ENCODE measurements at regions not wholly inside any gene's neighbourhood (a gene's known extent, or its start where the extent isn't known, plus 50 kb on each side); places are given as distances from the start of the nearest gene placed in this dataset.
"Not testable (repeated sequence)": the region's sequence is repeated elsewhere in the genome, so short reads cannot be mapped to it uniquely, and the experiment has no call there.

DNA sequence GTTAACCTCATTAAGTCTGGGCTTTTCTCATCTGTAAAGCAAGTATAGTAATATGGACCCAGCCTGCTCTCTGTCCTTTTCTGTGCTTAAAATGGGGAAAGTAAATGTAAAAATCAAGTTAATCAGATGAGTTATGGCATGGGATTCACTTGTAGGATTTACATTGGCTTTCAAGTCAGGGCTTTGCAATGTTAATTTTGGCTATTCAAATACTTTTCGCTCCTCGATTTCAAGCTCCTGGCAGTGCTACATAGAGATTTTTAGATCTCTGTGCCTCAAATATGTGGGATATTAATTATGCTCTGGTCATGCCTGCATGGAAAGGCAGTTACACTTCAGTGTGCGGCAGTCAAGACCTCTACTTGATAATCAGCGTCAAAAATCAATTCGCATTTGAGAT, 709.8 kb downstream of the LTN1 start:
- TF ChIP-seq, protein P1, sequence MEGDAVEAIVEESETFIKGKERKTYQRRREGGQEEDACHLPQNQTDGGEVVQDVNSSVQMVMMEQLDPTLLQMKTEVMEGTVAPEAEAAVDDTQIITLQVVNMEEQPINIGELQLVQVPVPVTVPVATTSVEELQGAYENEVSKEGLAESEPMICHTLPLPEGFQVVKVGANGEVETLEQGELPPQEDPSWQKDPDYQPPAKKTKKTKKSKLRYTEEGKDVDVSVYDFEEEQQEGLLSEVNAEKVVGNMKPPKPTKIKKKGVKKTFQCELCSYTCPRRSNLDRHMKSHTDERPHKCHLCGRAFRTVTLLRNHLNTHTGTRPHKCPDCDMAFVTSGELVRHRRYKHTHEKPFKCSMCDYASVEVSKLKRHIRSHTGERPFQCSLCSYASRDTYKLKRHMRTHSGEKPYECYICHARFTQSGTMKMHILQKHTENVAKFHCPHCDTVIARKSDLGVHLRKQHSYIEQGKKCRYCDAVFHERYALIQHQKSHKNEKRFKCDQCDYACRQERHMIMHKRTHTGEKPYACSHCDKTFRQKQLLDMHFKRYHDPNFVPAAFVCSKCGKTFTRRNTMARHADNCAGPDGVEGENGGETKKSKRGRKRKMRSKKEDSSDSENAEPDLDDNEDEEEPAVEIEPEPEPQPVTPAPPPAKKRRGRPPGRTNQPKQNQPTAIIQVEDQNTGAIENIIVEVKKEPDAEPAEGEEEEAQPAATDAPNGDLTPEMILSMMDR (IDR thresholded peaks at IDR 0.05) = no peak
- no peak for TF ChIP-seq POLR2A (IDR thresholded peaks at IDR 0.05)
- no peak for TF ChIP-seq POLR2AphosphoS5 (IDR thresholded peaks at IDR 0.05)
- TF ChIP-seq EP300 (IDR thresholded peaks at IDR 0.05; ENCODE audit: low read depth) = no peak
- Histone ChIP-seq H3K4me1 (no peaks in the 10 kb centered on the region), H3K27me3 (no peaks in the 10 kb centered on the region), H3K9me3 (no peaks in the 10 kb centered on the region), H3K36me3 (no peaks in the 10 kb centered on the region), H3K27ac (no peak overlapping the region), H3K4me3 (no peak overlapping the region)
- in situ Hi-C loops (cut with MboI; ENCODE audit: low pct_ligation_motif_present in 1 of 4, low pct_unique_long_range_greater_than_20kb in 1 of 4, low sequenced_read_pairs in 3 of 4) (no loop called here), intact Hi-C loops (cut with DNase I; ENCODE audit: low total_unique reads) (no loop called here)
- DNase-seq = no peak
- 90% methylated on average over 5 of the region's 5 CpGs for WGBS, 2 donors (ENCODE audit: low coverage in 1 of 2)

DNA sequence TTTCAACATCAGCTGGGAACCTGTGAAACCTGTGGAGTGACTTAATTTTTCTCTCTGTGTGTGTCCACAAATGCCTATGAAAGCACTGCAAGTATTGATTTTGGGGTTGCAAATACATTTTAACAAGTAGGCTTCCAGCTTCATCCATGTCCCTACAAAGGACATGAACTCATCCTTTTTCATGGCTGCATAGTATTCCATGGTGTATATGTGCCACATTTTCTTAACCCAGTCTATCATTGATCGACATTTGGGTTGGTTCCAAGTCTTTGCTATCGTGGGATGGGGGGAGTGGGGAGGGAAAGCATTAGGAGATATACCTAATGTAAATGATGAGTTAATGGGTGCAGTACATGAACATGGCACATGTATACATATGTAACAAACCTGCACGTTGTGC, 711.3 kb downstream of the LTN1 start:
- H3K27ac ChIP-seq; H3K4me1 ChIP-seq; in situ Hi-C loops (cut with MboI; ENCODE audit: low pct_ligation_motif_present in 1 of 4, low pct_unique_long_range_greater_than_20kb in 1 of 4, low sequenced_read_pairs in 3 of 4); intact Hi-C loops (cut with DNase I; ENCODE audit: low total_unique reads); H3K9me3 ChIP-seq; H3K4me3 ChIP-seq; DNase-seq; H3K36me3 ChIP-seq; H3K27me3 ChIP-seq: not testable (repeated sequence)
- WGBS, 2 donors (ENCODE audit: low coverage in 1 of 2) = 73 to 77% methylated on average over 3 of the region's 3 CpGs

DNA sequence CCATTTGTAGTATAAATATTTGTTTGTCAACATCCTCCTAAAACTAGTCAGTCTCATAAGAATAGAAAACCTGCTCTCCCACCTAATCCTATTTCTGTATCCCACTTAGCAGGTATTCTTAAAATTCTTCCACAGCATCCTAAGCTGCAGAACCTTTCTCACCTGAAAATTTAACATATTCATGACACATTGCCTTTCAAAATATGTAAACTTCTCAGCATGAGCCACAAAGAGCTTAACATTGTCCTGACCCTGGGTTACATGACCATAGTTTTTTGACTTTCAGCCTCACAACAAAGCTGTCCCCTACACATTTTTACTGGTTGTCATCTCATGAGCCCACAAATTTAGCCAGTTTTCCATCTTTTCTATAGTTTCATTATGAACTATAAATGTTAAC, 712.1 kb downstream of the LTN1 start:
- DNase-seq = no peak
- Histone ChIP-seq H3K27ac (no peak overlapping the region), H3K9me3 (no peaks in the 10 kb centered on the region), H3K4me3 (no peak overlapping the region), H3K27me3 (no peaks in the 10 kb centered on the region), H3K36me3 (no peaks in the 10 kb centered on the region), H3K4me1 (no peaks in the 10 kb centered on the region)
- intact Hi-C loops (cut with DNase I; ENCODE audit: low total_unique reads) (no loop called here), in situ Hi-C loops (cut with MboI; ENCODE audit: low pct_ligation_motif_present in 1 of 4, low pct_unique_long_range_greater_than_20kb in 1 of 4, low sequenced_read_pairs in 3 of 4) (no loop called here)
- no peak for TF ChIP-seq EP300 (IDR thresholded peaks at IDR 0.05; ENCODE audit: low read depth)
- TF ChIP-seq, protein P1 (IDR thresholded peaks at IDR 0.05) = no peak
- no peak for TF ChIP-seq POLR2A (IDR thresholded peaks at IDR 0.05)
- no peak for TF ChIP-seq POLR2AphosphoS5 (IDR thresholded peaks at IDR 0.05)

DNA sequence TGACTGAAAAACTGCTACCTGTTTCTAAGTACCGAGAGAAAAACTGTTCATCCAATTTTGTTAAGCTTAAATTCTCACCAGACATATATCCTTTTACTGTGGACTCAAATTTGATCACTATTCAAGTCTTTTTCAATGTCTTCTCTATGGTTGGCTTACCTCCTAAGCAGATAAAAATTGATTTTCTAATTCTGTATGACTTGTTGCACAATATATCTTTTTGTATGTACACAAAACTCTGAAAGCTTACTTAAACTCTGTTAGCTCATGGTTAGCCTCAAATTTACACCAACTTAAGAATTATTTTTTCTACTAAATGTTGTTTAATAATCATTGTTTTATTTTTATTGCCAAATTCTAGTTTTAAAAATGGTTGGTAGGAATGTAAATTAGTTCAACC, 715.4 kb downstream of the LTN1 start:
- TF ChIP-seq POLR2A (IDR thresholded peaks at IDR 0.05) = no peak
- Histone ChIP-seq H3K4me3 (no peak overlapping the region), H3K27ac (no peak overlapping the region), H3K27me3 (no peaks in the 10 kb centered on the region), H3K36me3 (no peaks in the 10 kb centered on the region), H3K4me1 (no peaks in the 10 kb centered on the region), H3K9me3 (no peaks in the 10 kb centered on the region)
- intact Hi-C loops (cut with DNase I; ENCODE audit: low total_unique reads) = no loop called here
- in situ Hi-C loops (cut with MboI; ENCODE audit: low pct_ligation_motif_present in 1 of 4, low pct_unique_long_range_greater_than_20kb in 1 of 4, low sequenced_read_pairs in 3 of 4) = no loop called here
- WGBS, 2 donors (ENCODE audit: low coverage in 1 of 2) = 88 to 89% methylated on average over 1 of the region's 1 CpG
- DNase-seq = no peak

DNA sequence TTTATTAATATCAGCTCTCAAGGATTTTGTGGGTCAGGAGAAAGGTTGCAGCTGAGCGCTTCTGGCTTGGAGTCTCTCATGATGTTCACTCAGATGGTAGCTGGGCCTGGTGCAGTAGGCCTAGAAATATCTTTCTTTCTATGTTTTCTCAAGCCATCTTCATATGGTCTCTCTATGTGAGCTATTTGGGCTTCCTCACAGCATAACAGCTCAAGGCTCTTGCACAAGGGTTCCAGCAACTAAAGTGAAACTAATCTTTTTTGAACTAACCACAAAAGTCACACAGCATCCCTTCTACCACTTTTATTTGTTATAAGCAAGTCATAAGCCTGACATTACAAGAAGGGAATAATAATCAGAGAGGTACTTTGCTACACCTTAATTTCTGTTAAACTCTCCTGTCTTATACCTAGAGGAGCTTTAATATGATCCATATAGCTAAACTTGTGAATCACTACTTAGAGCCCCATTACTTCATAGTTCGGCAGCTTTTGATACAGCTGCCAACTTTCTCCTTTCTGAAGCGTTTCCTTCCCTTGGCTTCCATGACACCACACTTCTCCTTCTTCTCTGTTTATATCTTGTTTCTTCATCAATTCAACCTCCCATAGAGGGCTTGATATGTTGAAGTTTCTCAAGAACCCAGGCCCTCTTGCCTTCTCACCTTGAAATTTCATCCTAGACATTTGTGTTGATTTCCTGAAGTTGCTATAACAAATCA, 720.2 kb downstream of the LTN1 start:
- H3K9me3 ChIP-seq = no peaks in the 10 kb centered on the region
- 85 to 87% methylated on average over 3 of the region's 3 CpGs for WGBS, 2 donors (ENCODE audit: low coverage in 1 of 2)
- no peak overlapping the region for H3K27ac ChIP-seq
- DNase-seq = no peak
- intact Hi-C loops (cut with DNase I; ENCODE audit: low total_unique reads) = no loop called here
- no peak overlapping the region for H3K4me3 ChIP-seq
- in situ Hi-C loops (cut with MboI; ENCODE audit: low pct_ligation_motif_present in 1 of 4, low pct_unique_long_range_greater_than_20kb in 1 of 4, low sequenced_read_pairs in 3 of 4) = no loop called here
- H3K4me1 ChIP-seq = no peaks in the 10 kb centered on the region
- H3K27me3 ChIP-seq = no peaks in the 10 kb centered on the region
- no peak for TF ChIP-seq POLR2AphosphoS5 (IDR thresholded peaks at IDR 0.05)
- no peak for TF ChIP-seq POLR2A (IDR thresholded peaks at IDR 0.05)
- no peaks in the 10 kb centered on the region for H3K36me3 ChIP-seq

DNA sequence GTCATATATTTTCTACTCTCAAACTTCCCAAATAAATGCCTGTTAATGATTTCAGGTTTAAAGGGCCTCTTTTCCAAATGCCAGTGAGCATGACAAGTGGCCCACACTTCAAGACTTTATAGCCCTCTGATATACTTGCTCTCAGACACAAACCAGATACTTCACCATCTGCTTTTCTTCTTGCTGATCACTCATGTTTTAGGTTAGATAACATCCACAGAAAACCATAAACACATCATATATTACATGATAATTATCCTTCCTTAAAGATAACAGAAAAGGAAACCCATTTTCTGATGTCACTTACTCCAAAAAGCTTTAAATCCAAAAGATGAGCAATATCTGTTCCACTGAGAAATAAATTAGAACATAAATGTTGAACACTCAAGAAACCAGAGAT, 723.5 kb downstream of the LTN1 start:
- in situ Hi-C loops (cut with MboI; ENCODE audit: low pct_ligation_motif_present in 1 of 4, low pct_unique_long_range_greater_than_20kb in 1 of 4, low sequenced_read_pairs in 3 of 4) = no loop called here
- Histone ChIP-seq H3K27ac (no peak overlapping the region), H3K27me3 (no peaks in the 10 kb centered on the region), H3K4me1 (no peaks in the 10 kb centered on the region), H3K9me3 (no peaks in the 10 kb centered on the region), H3K36me3 (no peaks in the 10 kb centered on the region), H3K4me3 (no peak overlapping the region)
- DNase-seq = no peak
- intact Hi-C loops (cut with DNase I; ENCODE audit: low total_unique reads) = no loop called here
- TF ChIP-seq POLR2A (IDR thresholded peaks at IDR 0.05) (no peak), POLR2AphosphoS5 (IDR thresholded peaks at IDR 0.05) (no peak), EP300 (IDR thresholded peaks at IDR 0.05; ENCODE audit: low read depth) (no peak)
- TF ChIP-seq, protein P1 (IDR thresholded peaks at IDR 0.05) = no peak

All from transverse colon (tissue), 4 donors.